GM21619 (cell line): ENCODE measurements at regions not wholly inside any gene's neighbourhood (a gene's known extent, or its start where the extent isn't known, plus 50 kb on each side); places are given as distances from the start of the nearest gene placed in this dataset.

Experiments used
- ATAC-seq: cut with Tn5 transposase; IDR thresholded peaks from one replicate; pipeline ENCODE4 v1.9.1; 2021; ENCODE audit not compliant: unreplicated experiment

GRCh38 chr11:112508750-112509149, 248.1 kb upstream of the PLET1 start:
- no peak for ATAC-seq

- ATAC-seq = no peak
Measured at GRCh38 chr11:112509300-112509699, 248.6 kb upstream of the PLET1 start.

- ATAC-seq = no peak
Measured at GRCh38 chr11:112511271-112511670, 250.6 kb upstream of the PLET1 start.

GRCh38 chr11:112511911-112512310, 251.3 kb upstream of the PLET1 start:
- ATAC-seq = no peak

- ATAC-seq = no peak
Measured at GRCh38 chr11:112513417-112513816, 252.8 kb upstream of the PLET1 start.

GRCh38 chr11:112514011-112514740, 253.5 kb upstream of the PLET1 start:
- no peak for ATAC-seq

- no peak for ATAC-seq
Measured at GRCh38 chr11:112516261-112516660, 255.6 kb upstream of the PLET1 start.

GRCh38 chr11:112516755-112517154, 256.1 kb upstream of the PLET1 start:
- ATAC-seq = no peak

- ATAC-seq = no peak
Measured at GRCh38 chr11:112518371-112518770, 257.7 kb upstream of the PLET1 start.

GRCh38 chr11:112519751-112520150, 259.1 kb upstream of the PLET1 start:
- no peak for ATAC-seq

GRCh38 chr11:112520354-112520753, 259.7 kb upstream of the PLET1 start:
- ATAC-seq = no peak

GRCh38 chr11:112522536-112522935, 261.9 kb upstream of the PLET1 start:
- no peak for ATAC-seq

- no peak for ATAC-seq
Measured at GRCh38 chr11:112523031-112523430, 262.4 kb upstream of the PLET1 start.

- ATAC-seq = no peak
Measured at GRCh38 chr11:112523477-112523876, 262.8 kb upstream of the PLET1 start.

- no peak for ATAC-seq
Measured at GRCh38 chr11:112523951-112524350, 263.3 kb upstream of the PLET1 start.

- ATAC-seq = no peak
Measured at GRCh38 chr11:112524798-112525197, 264.1 kb upstream of the PLET1 start.

GRCh38 chr11:112525270-112525669, 264.6 kb upstream of the PLET1 start:
- ATAC-seq = no peak

GRCh38 chr11:112525844-112526590, 265.4 kb upstream of the PLET1 start:
- ATAC-seq = no peak

GRCh38 chr11:112526699-112527416, 266.2 kb upstream of the PLET1 start:
- no peak for ATAC-seq

GRCh38 chr11:112529071-112529470, 268.4 kb upstream of the PLET1 start:
- no peak for ATAC-seq

GRCh38 chr11:112532506-112532905, 271.8 kb upstream of the PLET1 start:
- no peak for ATAC-seq

- no peak for ATAC-seq
Measured at GRCh38 chr11:112533682-112534081, 273.0 kb upstream of the PLET1 start.
